ENCODE measurements at regions not wholly inside any gene's neighbourhood (a gene's known extent, or its start where the extent isn't known, plus 50 kb on each side); places are given as distances from the start of the nearest gene placed in this dataset.

DNA sequence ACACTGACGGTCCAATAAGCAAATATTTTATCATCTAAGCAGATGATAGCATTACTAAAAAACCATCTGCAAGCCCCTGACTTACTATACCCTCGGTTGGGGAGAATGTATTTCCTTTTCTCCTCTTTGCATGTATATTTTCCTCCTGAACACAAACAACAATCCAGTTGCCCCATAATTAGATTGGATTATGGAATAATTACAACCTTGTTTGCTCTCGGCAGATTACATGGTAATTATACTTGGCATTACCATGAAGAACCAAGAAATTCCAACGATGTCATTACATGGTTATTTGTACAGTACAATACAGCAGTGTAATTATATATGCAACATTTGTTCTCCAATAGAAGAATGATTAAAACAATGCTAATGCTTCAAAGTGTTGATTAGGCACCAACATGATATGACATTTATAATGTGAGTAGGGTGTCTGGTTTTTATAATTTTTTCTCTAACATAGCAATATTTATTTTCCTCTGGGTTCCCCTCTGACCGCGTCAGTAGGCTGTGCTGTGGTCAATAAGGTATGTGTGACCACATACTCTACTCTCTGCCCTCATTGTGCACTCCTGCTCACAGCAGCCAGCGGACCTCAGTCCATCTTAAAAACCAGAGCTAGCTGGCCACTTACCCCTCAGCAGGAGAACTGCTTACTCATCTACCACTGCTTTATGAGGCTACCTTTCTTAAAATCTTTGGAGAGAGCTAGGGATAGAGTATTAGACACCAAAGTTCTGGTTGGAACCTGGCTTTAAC, 176.1 kb downstream of the INSIG2 start:
- Histone ChIP-seq H3K9ac (ENCODE audit: low read depth in 1 of 2, low read length in 2 of 2) (no peak overlapping the region), H3K9me3 (ENCODE audit: control insufficient read depth in 4 of 4, low read length in 3 of 4) (peaks cover 0 to 6% (median 0%) of the 10 kb centered on the region in 4 donors), H3K36me3 (ENCODE audit: control insufficient read depth in 4 of 4, insufficient read depth in 3 of 4, low read depth in 1 of 4, low read length in 3 of 4) (no peaks in the 10 kb centered on the region), H3K27ac (ENCODE audit: low read depth in 1 of 2, low read length in 2 of 2) (no peak overlapping the region), H3K4me3 (ENCODE audit: low read depth in 1 of 3, low read length in 3 of 3) (no peak overlapping the region), H3K27me3 (ENCODE audit: control insufficient read depth in 4 of 4, insufficient read depth in 4 of 4, low read length in 3 of 4) (no peaks in the 10 kb centered on the region), H3K4me1 (ENCODE audit: control insufficient read depth in 4 of 4, insufficient read depth in 4 of 4, low read length in 3 of 4) (no peaks in the 10 kb centered on the region)
- DNase-seq (ENCODE audit: low spot score): no peak
- TF ChIP-seq FOXA1 (IDR thresholded peaks at IDR 0.05) (no peak), HNF4A (conservative IDR thresholded peaks at IDR 0.05) (no peak), GABPA (IDR thresholded peaks at IDR 0.05 in 1 of 2, conservative IDR thresholded peaks at IDR 0.05 in 1 of 2) (no peak), JUND (IDR thresholded peaks at IDR 0.05) (no peak), REST (IDR thresholded peaks at IDR 0.05) (no peak), SP1 (IDR thresholded peaks at IDR 0.05) (no peak), YY1 (IDR thresholded peaks at IDR 0.05) (no peak), RXRA (IDR thresholded peaks at IDR 0.05) (no peak), NR2F2 (IDR thresholded peaks at IDR 0.05) (no peak), ZBTB33 (IDR thresholded peaks at IDR 0.05) (no peak), HNF4G (IDR thresholded peaks at IDR 0.05) (no peak), RAD21 (IDR thresholded peaks at IDR 0.05) (no peak), EGR1 (IDR thresholded peaks at IDR 0.05; ENCODE audit: low read depth in 2 of 2) (no peak), TAF1 (conservative IDR thresholded peaks at IDR 0.05) (no peak), FOXA2 (IDR thresholded peaks at IDR 0.05) (no peak), ATF3 (IDR thresholded peaks at IDR 0.05) (no peak)
- TF ChIP-seq, protein P1, sequence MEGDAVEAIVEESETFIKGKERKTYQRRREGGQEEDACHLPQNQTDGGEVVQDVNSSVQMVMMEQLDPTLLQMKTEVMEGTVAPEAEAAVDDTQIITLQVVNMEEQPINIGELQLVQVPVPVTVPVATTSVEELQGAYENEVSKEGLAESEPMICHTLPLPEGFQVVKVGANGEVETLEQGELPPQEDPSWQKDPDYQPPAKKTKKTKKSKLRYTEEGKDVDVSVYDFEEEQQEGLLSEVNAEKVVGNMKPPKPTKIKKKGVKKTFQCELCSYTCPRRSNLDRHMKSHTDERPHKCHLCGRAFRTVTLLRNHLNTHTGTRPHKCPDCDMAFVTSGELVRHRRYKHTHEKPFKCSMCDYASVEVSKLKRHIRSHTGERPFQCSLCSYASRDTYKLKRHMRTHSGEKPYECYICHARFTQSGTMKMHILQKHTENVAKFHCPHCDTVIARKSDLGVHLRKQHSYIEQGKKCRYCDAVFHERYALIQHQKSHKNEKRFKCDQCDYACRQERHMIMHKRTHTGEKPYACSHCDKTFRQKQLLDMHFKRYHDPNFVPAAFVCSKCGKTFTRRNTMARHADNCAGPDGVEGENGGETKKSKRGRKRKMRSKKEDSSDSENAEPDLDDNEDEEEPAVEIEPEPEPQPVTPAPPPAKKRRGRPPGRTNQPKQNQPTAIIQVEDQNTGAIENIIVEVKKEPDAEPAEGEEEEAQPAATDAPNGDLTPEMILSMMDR (IDR thresholded peaks at IDR 0.05; ENCODE audit: low read depth, low read length, missing input control): no peak
- TF ChIP-seq, protein P2, sequence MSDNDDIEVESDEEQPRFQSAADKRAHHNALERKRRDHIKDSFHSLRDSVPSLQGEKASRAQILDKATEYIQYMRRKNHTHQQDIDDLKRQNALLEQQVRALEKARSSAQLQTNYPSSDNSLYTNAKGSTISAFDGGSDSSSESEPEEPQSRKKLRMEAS (IDR thresholded peaks at IDR 0.05): no peak
- WGBS: 82% methylated on average over 7 of the region's 7 CpGs

All from liver (tissue), 8 donors.